ENCODE measurements at regions not wholly inside any gene's neighbourhood (a gene's known extent, or its start where the extent isn't known, plus 50 kb on each side); places are given as distances from the start of the nearest gene placed in this dataset.

GRCh38 chr15:38024293-38025091 is 90.1 kb downstream of the TMCO5A start:
- no peak for TF ChIP-seq CTCF (IDR thresholded peaks at IDR 0.05)
- no peak for TF ChIP-seq POLR2A (IDR thresholded peaks at IDR 0.05)
